HepG2 (cell line): ENCODE measurements at regions not wholly inside any gene's neighbourhood (a gene's known extent, or its start where the extent isn't known, plus 50 kb on each side); places are given as distances from the start of the nearest gene placed in this dataset.

Experiments
- ARNTL ChIP-seq: sonication (generic); formaldehyde crosslinking; IDR thresholded peaks from 2 replicates; pipeline ENCODE4 v1.4.0; 2020; ENCODE audit warnings: mild to moderate bottlenecking, missing genetic modification reagents
- EZH2 ChIP-seq: conservative IDR thresholded peaks from 2 replicates; pipeline ENCODE4 v1.6.1; 2012; ENCODE audit warnings: mild to moderate bottlenecking, low read depth, low read length, moderate library complexity
- RNF2 ChIP-seq: fragments of 450-650 bp; conservative IDR thresholded peaks from 2 replicates; pipeline ENCODE4 v1.6.1; 2016; ENCODE audit warnings: low read depth
- RXRB ChIP-seq: IDR thresholded peaks from 2 replicates; pipeline ENCODE4 v1.6.1; 2016; ENCODE audit warnings: borderline replicate concordance, missing genetic modification reagents, missing compliant biosample characterization
- ZNF138 ChIP-seq: sonication (generic); formaldehyde crosslinking; IDR thresholded peaks from 2 replicates; pipeline ENCODE4 v1.5.0; 2020; ENCODE audit warnings: mild to moderate bottlenecking, low read depth, missing genetic modification reagents
- TF ChIP-seq, protein P1 (sequence below): sonication (generic); formaldehyde crosslinking; IDR thresholded peaks from 2 replicates; pipeline ENCODE4 v1.5.0; 2020; ENCODE audit warnings: mild to moderate bottlenecking, missing genetic modification reagents, moderate library complexity
- TF ChIP-seq, protein P2 (sequence below), 2 experiments: IDR thresholded peaks; 2 replicates each; pipeline ENCODE4 v1.6.1; 2011 to 2012; ENCODE audit warnings: low read length in 2 of 2, borderline replicate concordance in 1 of 2, low read depth in 1 of 2, mild to moderate bottlenecking in 1 of 2, moderate library complexity in 1 of 2
- TF ChIP-seq, protein P3 (sequence below): sonication (generic); formaldehyde crosslinking; IDR thresholded peaks from 2 replicates; pipeline ENCODE4 v1.4.0; 2020; ENCODE audit warnings: missing genetic modification reagents
- TF ChIP-seq, protein P4 (sequence below): IDR thresholded peaks from 2 replicates; pipeline ENCODE4 v1.6.1; 2016; ENCODE audit warnings: low read depth

DNA sequence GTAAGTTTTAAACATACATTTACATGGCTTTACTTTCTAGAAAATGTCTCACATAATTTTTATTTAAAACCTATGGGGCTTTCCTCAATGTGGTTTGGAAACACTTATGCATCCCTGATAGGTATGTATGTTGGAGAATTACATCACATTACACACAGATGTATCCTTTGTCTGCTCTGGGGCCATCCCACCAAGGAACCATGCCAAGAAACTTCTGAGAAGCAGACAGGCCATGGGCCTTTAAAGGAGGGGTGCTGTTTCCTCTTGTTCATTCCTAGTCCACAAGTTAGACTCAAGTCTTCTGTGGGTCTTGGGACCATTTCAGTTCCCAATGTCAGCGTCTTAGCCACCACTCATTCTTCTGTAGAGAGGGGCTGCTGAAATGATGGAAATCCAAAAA lies 162.0 kb upstream of the SETBP1 start:
- TF ChIP-seq ZNF138 (no peak), ARNTL (CRISPR knock-in tag) (no peak), RNF2 (no peak), RXRB (no peak), EZH2 (no peak)
- TF ChIP-seq, protein P1, sequence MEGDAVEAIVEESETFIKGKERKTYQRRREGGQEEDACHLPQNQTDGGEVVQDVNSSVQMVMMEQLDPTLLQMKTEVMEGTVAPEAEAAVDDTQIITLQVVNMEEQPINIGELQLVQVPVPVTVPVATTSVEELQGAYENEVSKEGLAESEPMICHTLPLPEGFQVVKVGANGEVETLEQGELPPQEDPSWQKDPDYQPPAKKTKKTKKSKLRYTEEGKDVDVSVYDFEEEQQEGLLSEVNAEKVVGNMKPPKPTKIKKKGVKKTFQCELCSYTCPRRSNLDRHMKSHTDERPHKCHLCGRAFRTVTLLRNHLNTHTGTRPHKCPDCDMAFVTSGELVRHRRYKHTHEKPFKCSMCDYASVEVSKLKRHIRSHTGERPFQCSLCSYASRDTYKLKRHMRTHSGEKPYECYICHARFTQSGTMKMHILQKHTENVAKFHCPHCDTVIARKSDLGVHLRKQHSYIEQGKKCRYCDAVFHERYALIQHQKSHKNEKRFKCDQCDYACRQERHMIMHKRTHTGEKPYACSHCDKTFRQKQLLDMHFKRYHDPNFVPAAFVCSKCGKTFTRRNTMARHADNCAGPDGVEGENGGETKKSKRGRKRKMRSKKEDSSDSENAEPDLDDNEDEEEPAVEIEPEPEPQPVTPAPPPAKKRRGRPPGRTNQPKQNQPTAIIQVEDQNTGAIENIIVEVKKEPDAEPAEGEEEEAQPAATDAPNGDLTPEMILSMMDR (CRISPR knock-in tag) = no peak
- TF ChIP-seq, protein P2, sequence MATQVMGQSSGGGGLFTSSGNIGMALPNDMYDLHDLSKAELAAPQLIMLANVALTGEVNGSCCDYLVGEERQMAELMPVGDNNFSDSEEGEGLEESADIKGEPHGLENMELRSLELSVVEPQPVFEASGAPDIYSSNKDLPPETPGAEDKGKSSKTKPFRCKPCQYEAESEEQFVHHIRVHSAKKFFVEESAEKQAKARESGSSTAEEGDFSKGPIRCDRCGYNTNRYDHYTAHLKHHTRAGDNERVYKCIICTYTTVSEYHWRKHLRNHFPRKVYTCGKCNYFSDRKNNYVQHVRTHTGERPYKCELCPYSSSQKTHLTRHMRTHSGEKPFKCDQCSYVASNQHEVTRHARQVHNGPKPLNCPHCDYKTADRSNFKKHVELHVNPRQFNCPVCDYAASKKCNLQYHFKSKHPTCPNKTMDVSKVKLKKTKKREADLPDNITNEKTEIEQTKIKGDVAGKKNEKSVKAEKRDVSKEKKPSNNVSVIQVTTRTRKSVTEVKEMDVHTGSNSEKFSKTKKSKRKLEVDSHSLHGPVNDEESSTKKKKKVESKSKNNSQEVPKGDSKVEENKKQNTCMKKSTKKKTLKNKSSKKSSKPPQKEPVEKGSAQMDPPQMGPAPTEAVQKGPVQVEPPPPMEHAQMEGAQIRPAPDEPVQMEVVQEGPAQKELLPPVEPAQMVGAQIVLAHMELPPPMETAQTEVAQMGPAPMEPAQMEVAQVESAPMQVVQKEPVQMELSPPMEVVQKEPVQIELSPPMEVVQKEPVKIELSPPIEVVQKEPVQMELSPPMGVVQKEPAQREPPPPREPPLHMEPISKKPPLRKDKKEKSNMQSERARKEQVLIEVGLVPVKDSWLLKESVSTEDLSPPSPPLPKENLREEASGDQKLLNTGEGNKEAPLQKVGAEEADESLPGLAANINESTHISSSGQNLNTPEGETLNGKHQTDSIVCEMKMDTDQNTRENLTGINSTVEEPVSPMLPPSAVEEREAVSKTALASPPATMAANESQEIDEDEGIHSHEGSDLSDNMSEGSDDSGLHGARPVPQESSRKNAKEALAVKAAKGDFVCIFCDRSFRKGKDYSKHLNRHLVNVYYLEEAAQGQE (IDR thresholded peaks at IDR 0.05; ENCODE audit: borderline replicate concordance in 1 of 2, low read depth in 1 of 2, low read length in 2 of 2) = no peak
- TF ChIP-seq, protein P3, sequence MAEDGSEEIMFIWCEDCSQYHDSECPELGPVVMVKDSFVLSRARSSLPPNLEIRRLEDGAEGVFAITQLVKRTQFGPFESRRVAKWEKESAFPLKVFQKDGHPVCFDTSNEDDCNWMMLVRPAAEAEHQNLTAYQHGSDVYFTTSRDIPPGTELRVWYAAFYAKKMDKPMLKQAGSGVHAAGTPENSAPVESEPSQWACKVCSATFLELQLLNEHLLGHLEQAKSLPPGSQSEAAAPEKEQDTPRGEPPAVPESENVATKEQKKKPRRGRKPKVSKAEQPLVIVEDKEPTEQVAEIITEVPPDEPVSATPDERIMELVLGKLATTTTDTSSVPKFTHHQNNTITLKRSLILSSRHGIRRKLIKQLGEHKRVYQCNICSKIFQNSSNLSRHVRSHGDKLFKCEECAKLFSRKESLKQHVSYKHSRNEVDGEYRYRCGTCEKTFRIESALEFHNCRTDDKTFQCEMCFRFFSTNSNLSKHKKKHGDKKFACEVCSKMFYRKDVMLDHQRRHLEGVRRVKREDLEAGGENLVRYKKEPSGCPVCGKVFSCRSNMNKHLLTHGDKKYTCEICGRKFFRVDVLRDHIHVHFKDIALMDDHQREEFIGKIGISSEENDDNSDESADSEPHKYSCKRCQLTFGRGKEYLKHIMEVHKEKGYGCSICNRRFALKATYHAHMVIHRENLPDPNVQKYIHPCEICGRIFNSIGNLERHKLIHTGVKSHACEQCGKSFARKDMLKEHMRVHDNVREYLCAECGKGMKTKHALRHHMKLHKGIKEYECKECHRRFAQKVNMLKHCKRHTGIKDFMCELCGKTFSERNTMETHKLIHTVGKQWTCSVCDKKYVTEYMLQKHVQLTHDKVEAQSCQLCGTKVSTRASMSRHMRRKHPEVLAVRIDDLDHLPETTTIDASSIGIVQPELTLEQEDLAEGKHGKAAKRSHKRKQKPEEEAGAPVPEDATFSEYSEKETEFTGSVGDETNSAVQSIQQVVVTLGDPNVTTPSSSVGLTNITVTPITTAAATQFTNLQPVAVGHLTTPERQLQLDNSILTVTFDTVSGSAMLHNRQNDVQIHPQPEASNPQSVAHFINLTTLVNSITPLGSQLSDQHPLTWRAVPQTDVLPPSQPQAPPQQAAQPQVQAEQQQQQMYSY (CRISPR knock-in tag) = no peak
- TF ChIP-seq, protein P4, sequence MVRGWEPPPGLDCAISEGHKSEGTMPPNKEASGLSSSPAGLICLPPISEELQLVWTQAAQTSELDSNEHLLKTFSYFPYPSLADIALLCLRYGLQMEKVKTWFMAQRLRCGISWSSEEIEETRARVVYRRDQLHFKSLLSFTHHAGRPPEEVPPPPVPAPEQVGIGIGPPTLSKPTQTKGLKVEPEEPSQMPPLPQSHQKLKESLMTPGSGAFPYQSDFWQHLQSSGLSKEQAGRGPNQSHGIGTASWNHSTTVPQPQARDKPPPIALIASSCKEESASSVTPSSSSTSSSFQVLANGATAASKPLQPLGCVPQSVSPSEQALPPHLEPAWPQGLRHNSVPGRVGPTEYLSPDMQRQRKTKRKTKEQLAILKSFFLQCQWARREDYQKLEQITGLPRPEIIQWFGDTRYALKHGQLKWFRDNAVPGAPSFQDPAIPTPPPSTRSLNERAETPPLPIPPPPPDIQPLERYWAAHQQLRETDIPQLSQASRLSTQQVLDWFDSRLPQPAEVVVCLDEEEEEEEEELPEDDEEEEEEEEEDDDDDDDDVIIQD (CRISPR knock-in tag) = no peak
